HG03039 (cell line): ENCODE measurements at regions not wholly inside any gene's neighbourhood (a gene's known extent, or its start where the extent isn't known, plus 50 kb on each side); places are given as distances from the start of the nearest gene placed in this dataset.

Experiments
- ATAC-seq: cut with Tn5 transposase; IDR thresholded peaks from one replicate; pipeline ENCODE4 v1.9.1; 2021; ENCODE audit warnings: mild to moderate bottlenecking, moderate library complexity; ENCODE audit not compliant: unreplicated experiment

DNA sequence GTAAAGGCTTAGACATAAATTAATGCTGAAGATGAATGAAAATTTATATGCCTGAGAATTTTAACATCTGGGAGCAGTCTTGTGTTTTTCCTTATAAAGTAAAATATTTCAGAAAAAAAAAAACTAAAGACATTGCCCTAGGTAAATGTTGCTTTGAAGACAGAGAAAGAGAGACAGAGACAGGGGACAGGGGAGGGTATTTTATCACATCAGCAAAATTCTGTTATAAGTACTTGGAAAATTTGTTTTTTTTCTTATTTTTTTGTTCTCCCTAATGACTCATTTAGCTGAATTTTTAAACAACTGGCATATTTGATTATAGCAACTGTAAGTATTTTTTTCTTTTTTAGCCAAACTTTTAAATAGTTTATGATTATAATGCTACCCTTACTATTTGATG is 1540.6 kb upstream of the GBE1 start:
- no peak for ATAC-seq

DNA sequence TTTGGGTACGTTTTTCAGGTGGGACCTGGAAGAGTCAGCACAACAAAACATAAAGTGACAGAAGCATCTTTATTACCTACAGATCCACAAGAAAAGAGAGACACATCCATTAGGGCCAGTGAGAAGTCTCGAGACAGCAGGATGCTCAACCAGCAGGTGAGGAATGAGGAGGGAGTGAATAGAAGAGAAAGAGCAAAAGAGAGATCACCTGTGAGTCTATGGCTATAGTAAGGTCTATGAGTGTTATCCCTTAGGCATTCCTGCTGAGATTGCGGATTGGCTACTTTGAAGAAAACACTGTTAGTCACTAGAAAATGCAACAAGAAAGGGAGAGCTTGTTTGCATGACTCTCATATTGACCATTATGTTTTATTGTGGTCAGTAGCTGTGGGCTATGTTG is 1556.2 kb upstream of the GBE1 start:
- no peak for ATAC-seq

DNA sequence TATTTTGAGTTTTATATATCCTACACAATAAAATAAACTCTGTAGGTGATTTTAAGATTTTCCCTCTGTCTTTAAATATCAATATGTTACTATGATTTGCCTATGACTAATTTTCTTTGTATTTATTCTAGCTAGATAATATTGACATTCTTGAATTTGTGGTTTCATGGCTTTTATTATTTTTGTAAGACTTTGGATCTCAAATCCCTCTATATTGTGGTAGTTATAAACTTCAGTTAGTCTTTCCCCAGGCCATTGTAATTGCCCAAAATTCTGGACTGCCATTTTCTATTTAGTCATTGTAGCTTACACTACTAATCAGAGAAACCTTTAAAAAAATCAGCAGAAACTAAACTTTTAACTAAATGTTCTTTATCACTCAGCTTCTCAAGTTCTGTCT is 1559.3 kb upstream of the GBE1 start:
- no peak for ATAC-seq

DNA sequence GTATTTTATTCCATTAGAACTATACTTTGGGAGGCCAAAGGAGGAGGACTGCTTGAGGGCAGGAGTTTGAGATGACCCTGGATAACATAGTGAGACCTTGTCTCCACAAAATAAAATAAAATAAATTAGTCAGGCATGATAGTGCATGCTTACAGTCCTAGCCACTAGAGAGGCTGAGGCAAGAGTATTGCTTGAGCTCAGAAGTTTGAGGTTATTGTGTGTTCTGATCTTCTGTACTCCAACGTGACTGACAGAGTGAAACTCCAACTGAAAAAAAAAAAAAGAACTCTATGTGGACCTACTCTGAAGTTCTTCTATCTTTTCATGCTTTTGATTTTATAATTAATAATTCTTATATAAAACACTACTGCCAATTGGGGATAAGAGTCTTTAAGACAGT is 1560.0 kb upstream of the GBE1 start:
- ATAC-seq, result no peak

DNA sequence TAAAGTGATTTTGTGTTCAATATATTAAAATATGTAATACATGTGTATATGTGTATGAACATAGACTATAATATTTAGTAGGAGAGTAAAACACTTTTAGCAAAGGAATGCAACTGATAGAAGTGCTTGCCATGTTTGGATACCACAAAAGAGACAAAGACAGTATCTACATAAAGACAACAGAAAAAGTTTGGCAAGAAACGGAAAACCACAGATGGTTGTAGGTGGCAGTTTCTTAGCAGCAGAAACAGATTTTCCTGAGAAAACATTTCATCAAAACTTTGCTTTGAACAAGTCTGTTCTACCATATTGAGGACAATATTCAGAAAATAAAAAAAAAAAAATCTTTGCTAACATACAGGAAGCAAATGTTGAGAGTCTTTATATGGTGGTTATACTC is 1560.4 kb upstream of the GBE1 start:
- ATAC-seq, result no peak

DNA sequence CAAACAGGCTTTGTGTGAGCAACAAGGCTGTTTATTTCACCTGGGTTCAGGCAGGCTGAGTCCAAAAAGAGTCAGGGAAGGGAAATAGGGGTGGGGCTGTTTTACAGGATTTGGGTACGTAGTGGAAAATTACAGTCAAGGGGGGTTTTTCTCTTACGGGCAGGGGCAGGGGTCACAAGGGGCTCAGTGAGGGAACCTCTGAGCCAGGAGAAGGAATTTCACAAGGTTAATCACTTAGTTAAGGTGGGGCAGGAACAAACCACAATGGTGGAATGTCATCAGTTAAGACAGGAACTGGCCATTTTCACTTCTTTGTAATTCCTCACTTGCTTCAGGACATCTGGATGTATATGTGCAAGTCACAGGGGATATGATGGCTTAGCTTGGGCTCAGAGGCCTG is 1592.8 kb upstream of the GBE1 start:
- ATAC-seq, result no peak

DNA sequence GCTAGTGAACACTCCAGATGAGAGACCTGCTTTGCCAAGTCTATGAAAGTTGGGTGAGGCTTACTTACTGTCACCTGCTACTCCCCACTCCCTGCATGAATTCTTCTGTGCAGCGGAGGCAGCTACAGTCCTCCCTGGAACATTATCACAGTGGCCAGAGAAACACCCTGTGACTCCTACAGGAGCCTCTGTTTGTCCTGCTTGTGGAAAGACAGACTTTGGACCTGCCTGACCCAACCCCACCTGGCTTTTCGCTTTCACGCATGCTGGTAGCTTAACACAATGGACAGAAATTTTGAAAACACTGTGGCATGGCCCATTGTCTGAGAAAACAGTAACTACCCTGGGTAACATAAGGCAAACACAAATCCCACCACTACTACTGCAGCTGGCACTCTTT is 1565.5 kb upstream of the CADM2 start:
- no peak for ATAC-seq

DNA sequence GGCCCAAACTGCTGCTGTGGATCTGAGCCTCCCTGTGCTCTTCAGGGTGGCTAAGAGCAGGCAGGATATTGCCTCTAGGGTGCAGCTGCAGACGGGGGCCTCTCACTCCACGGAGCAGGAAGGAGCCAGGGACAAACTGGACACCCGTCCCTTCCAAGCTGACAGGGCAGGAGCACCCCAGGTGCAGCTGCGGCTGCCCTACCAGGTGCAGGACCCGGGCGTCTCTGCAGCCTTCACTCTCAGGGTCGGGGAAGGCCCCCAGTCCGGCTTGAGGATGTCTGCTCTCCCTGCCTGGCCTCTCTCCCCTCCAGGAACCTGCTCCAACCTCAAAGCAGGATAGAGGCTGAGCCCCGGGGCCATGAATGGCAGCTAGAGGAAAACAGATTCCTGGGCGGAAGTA is 1554.9 kb upstream of the CADM2 start:
- ATAC-seq, result no peak

DNA sequence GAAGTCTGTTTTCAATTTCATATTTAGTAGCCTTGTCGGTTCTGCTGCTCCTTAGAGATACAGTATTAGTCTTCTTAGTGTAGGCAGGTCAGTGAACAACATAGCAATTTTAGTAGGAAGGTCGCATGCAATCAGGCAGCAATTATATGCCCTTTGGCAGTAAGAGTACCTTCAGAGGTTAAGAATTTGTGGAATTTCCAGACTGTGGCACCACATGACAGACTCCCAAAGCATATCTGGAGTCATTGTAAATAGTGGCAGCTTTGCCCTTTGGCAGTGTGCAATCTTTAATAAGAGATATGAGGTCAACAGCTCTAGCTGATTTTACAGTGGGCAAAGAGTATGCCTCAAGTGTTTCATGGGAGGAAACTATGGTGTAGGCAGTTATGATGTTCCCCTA is 1532.5 kb upstream of the CADM2 start:
- ATAC-seq, result no peak

DNA sequence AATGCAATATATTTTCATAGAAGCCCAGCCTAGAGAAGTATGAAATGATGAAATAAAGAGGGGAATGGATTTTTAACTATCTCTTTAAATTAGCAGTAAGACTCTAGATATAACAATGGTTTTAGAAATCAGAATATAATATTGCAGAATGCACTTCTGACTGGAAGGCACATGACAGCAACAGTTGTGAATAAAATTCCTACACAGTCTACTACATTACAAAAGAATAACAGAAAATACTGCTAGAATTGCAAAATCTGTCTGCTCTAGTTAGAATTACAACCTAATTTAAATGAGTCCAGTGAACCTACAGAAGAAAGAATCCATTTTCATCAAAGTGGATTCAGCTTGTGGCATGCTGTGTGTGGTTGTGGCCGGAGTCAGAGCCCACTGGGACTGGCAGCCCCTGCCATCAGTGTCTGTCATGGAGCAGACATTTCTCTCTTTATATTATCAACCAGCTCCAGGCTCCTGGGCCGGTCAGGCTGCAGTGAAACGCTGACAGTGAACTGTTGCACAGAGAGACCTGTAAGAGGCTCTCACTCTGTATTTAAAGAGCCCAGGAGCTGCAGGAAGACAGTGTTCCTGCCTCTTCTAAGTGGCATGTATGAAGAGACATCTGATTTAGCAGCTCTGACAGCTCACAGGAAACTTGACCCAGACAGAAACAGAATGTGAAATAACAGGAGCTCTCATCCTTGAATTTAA is 1523.8 kb upstream of the CADM2 start:
- no peak for ATAC-seq

DNA sequence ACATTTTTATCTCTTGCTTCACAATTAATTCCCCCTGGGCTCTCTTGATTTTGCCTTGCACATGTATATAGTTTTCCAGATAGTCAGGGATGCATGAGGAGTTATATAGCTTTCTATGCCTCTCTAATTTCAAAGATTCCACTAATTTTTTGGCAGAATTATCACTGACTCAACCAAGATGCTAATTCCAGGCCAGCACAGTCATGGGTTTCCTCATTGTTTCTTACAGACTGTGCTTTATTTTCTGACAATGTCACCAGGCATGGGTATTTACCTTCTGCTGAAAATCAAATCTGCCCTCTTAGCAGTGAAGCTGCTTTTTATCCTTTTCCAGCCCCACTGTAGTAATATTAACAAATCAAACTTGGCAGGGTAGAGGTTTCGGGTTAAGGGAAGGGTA is 1520.6 kb upstream of the CADM2 start:
- ATAC-seq, result no peak

DNA sequence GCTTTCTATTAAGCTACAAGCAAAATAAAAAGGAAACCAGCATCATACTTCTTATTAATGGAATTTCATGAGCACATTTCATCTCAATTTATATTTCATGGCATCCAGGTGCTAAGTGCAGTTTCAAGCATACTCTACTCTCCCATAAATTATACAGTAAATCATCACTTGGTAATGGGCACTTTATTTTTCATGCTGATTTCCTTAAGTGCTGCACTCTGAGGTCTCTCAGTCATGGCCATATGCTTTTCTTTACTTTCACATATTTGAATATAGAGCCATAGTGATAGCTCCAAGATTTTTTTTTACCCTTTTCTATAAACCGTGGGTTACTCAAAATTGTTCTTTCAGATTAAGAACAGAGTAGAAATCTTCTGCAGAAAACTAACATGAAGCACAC is 1505.7 kb upstream of the CADM2 start:
- no peak for ATAC-seq

DNA sequence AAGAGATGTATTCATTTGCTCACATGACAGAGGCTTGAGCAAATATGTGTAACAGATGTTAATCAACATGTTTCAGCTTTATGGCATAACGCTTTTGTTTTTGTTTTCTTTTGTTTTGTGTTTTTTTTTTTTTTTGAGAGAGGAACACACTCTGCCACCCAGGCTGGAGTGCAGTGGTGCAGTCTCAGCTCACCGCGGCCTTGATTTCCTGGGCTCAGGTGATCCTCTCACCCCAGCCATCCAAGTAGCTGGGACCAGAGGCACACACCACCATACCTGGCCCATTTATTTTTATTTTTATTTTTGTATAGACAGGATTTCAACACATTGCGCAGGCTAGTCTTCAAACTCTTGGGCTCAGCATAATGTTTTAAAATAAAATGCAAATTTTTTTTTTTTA is 1504.4 kb upstream of the CADM2 start:
- no peak for ATAC-seq

DNA sequence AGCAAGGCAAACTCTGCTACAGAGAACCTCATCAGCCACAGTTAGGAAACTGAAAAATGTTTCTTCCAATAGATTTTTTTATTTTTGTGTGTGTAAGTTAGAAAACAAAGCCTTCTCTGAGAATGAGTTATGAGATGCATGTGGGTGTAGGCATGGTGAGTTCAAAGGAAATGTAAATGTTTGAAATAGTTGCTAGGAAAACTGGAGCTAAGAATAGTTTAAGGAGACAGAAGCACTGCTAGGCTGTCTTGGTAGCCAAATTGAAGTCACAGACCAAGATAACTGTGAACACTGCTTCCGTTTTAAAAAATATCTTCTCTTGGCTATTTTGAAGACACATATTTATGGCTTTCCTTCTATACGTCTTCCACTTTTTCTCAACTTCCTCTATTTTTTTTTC is 1501.2 kb upstream of the CADM2 start:
- no peak for ATAC-seq

DNA sequence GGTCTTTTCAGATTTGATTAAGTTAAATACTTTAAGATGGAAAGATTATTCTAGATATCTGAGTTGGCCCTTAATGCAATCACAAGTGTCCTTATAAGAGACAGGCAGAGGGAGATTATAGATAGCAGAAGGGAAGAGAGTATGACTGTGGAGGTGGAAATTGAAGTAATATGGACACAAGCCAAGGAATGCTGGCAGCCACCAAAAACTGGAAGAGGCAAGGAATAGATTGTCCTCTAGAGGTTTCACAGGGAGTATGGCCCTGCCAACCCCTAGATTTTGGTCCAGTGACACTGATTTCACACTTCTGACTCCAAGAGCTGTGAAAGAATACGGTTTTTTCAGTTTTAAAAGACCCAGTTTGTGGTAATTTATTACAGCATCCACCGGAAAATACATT is 1498.7 kb upstream of the CADM2 start:
- no peak for ATAC-seq

DNA sequence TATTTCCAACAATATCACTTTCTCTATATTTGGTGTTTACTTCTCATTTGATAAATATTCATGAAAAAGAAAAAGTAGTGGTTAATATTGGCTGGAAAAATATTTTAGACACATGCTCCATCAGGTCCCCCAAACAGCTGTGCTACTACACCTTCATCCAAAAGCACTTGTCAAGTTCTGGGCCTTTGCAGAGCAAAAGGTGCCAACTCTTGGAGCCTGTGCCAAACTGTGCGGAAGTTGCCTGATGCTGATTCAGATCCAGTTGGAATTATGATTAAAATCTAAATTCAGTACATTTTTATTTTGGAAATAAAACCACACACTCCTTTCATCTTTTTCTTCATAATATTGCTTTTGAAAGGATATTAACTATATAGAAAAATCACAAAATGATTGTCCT is 1497.4 kb upstream of the CADM2 start:
- no peak for ATAC-seq

DNA sequence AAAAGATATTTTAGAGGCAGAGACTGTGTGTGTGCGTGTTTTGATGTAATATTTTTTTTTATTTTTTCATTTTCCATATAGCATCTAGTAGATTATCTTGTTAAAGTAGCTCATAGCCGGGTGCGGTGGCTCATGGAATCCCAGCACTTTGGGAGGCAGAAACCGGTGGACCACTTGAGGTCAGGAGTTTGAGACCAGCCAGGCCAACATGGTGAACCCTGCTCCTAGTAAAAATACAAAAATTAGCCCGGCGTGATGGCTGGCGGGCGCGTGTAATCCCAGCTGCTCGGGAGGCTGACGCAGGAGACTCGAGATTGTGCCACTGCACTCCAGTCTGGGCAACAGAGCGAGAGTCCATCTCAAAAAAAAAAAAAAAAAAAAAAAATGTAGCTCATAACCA is 1481.2 kb upstream of the CADM2 start:
- no peak for ATAC-seq

DNA sequence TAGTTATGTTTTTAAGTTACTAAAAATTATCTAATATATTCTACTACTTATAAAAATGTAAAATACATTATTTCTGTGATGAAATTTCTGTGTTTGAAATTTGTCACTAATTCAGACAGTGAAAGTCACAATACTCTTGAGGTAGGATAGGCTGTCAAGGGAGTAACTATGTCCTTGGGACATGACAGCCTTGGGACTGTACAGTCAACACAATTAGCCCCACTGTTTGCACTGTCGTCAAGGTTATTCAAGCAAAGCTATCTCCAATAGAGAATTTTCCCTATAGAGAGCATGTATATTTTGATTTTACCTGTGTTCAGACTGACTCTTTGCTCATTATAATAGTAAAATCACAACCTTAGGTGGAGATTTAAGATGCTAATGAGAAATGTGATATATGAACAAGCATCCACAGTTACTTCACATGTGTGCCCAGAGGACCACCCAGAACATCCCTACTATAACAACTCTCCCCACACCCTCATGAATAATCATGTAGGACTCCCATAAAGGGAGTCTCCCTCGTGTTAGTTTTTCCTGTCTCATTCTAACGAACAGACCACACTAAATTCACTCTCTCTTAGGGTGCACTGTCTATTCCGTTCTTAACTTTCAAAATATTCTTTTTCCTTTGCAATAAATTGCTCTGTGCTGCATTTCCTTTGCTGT is 1476.3 kb upstream of the CADM2 start:
- no peak for ATAC-seq

DNA sequence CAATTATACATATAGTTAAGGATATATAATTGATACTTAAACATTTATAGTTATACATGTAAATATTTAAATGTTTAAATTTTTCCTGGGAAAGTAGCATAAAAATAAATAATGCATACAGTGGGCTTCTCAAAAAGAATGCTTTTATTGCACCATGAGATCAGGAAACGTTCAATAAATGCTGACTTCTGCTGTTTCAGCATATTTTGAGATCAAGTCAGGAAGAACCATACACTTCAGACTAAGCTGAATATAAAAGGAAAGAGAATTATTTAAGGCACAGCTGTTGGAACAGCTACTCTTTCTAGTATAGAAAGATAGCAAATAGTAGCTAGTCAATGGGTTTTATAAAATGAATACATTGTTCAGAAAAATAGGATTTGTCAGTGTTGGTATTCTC is 1462.3 kb upstream of the CADM2 start:
- ATAC-seq, result no peak

DNA sequence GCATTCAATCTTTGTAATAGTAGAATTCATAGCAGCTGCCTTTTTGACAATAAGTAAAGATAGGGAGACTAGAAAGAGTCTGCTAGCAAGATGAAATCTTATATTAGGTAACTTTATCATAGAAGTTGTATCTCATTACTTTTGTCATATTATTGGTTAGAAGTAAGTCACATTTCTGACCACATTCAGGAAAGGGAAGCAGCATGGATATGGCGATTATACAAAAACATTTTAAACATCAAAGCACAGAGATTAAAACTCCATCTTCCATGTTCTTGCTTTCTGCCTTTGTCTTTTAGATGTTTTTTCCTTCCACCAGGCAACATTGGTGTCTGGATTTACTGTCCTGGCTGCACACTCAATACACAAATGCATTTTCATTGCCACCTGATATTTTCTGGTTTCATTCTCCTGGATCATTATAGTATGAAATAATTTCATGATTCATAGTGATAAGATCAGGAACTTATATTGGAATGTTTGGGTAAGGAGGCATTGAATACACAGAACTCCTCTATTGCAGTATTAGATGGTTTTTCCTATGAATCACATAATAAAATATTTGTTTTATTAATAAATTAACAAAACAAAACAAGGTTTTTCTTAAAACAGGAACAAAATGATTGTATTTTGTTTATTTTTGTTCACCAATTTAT is 1460.3 kb upstream of the CADM2 start:
- no peak for ATAC-seq

DNA sequence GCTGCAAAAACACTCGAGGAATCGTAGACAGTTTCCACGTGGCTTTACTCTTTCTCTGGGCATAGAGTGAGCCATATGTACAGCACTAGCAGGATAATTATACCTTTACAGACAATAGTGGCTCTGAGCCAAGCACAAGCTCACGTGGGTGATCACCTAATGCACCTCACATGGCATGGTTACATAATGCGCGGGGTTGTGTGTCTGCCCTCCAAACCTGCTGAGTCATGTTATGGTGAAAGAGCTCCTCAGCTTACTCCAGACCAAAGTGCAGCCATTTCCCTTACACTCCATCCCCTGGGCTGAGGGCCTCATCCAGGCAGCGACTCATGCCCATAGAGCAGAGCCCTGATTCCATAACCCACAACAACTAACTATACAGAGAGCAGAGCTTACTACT is 1458.4 kb upstream of the CADM2 start:
- ATAC-seq, result no peak

DNA sequence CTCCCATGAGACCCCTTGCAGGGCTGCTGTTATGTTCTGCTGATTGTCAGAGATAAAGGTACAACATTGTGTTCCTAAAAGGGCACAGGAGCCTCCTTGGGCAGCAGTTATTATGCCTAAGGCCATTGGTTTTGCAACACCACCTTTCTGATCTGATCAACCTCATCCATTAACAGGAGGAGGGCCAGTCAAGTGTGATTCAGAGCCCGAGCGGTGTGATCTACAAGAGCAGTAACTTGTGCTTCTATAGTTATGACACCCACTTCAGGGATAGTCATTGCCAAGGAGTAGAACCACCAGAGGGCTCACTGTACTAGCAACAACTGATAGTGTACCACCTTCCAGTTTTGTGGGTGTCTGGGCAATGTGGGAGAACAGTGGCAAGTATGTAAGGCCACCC is 1457.9 kb upstream of the CADM2 start:
- ATAC-seq, result no peak

DNA sequence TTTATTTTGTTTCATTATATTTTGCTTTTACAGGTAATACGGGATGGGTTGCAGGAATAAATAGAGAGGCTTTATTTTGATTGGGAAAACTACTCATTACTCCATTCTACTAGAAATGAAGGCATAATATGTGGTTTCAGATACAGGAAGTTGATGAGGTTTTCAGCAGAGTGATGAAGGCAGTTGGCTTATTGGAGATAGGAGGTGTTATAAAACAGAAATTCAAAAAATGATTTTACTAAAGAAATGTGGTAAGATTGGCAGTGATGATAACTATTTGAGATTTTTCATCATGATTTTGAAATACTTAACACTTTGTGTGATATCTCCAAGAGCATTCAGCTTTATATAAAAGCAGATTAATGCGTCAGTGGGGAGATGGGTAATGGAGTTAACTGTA is 1445.7 kb upstream of the CADM2 start:
- ATAC-seq, result no peak
